ENCODE measurements at regions not wholly inside any gene's neighbourhood (a gene's known extent, or its start where the extent isn't known, plus 50 kb on each side); places are given as distances from the start of the nearest gene placed in this dataset.
"Not testable (repeated sequence)": the region's sequence is repeated elsewhere in the genome, so short reads cannot be mapped to it uniquely, and the experiment has no call there.

DNA sequence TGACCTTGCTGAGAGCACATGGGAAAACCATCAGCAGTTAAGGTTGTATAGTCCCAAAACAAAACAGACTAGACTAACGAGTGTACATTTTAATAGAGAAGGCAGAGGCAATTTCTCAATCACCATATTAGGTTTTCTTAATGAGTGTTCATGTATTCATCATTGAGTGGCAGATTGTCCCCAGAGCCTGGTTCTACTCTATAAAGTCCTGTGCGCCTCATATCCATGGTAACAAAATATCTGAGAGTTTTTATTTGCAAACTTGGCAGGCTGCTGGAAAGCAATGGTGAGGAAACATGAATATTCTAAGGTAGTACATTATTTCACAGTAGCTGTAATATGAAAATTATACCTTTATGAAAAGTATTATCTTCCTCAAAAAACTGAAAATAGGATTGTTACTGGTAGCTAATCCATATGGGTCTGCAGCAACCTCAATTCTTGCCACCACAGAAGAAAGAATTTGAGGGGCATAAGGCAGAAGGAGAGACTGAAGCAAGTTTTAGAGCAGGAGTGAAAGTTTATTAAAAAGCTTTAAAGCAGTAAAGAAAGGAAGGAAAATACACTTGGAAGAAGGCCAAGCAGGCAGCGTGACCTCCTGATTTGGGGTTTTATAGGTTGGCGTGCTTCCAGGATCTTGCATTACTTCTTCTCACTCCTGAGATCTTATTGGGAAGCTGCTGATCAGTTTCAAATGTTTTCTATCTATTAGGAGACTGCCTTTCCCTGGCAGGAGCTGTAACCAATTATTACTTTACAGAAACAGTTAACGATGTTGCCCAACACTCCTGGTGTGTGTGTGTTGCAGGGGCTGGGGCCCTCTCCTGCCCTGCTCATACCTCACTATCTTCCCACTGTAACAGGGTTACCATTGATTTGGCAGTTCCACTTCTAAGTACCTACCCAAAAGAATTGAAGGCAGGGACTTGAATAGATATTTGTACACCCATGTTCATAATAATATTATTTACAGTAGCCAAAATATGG is 154.0 kb upstream of the NUDT4 start:
- no peak for DNase-seq

DNA sequence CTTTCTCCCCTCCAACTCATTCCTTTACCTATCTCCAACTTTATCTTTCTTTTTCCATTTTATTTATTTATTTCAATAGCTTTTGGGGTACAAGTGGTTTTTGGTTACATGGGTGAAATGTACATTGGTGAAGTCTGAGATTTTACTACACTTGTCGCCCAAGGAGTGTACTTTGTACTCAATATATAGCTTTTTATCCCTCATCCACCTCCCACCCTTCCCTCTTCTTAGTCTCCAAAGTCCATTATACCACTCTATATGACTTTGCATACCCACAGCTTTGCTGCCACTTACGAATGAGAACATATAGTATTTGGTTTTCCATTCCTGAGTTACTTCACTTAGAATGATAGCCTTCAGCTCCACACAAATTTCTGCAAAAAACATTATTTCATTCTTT is 152.6 kb upstream of the NUDT4 start:
- DNase-seq: no peak

DNA sequence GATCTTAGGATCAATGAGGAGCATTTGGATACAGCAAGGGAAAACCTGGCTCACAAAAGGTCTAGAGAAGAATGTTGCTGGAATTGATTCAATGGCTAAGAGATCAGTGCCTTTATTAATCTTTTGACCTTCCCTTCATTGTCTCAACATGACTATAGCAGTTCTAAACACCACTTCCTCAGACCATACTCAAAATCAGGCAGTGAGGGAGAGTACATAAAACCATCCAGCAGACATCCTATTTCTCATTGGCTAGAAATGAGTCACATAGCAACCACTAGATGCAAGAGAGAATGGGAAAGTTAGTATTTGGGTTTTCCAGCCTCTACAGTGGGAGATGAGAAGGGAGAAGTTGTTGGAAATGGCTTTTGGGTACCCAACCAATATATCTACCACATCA is 151.4 kb upstream of the NUDT4 start:
- DNase-seq: no peak

DNA sequence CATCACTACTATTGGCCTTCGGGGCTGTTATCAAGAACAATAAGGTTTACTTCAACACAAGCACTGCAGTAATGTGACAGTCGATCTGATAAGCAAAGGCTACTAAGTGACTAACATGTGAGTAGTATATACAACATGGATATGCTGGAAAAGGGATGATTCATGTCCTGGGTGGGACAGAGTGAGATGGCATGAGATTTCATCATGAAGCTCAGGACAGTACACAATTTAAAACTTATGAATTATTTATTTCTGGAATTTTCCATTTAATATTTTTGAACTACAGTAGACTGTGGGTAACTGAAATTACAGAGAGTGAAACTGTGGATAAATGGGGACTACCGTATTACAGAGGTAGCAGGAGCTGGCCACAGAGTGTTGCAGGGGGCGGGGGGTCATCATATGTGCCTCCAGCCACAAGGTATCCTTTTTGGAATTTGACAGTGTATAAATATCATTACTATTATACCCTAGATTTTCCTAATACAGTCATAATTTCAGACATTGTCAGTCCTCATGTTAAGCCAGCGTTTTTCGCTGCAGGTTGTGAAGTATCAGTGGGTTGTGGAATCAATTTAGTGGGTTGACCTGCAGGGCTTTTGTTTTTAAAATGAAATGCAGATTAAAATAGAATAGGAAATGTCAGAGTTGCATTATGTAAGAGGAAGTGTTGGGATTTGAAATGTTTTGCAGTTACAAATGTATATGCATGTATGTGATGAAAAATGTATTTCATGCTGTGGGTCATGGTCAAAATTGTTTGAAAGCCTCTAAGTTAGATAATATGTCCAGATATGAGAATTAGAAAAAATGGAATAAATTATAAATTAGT is 148.0 kb upstream of the NUDT4 start:
- DNase-seq: no peak

DNA sequence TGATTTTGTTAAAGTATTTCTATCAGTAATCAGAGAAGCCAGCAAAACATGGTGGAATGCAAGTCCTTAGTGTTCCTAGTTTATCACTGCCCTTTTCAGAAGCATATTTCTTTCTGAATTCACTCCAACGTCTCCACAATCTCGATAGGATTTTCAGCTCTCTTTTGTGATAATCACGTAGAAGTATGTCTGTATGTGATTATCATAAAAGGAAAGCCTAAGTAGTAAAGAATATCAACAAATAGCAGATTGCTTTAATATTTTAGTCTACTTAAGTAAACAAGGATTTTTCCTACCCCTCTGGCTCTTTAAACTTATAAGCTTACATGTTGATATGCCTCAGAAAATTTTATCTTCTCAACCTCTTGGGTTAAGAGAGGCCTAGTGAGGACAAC is 147.4 kb upstream of the NUDT4 start:
- no peak for DNase-seq

DNA sequence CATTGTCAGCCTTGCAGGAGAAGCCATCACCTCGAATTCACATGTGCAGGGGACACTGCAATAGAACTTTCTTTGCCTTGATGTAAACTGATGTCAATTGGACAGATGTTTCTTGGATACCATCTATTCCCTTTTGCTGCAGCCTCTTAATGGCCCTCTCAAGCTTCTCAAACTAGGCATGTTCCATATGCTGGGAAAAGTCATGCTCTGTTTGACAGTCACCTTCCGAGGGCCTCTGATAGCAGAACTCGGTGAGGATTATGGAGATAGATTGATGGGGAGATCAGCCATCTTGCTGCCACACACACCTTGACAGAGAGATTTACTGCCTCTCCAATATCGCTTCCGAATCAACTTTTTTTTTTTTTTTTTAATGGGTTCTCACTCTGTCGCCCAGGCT is 145.8 kb upstream of the NUDT4 start:
- DNase-seq: no peak

DNA sequence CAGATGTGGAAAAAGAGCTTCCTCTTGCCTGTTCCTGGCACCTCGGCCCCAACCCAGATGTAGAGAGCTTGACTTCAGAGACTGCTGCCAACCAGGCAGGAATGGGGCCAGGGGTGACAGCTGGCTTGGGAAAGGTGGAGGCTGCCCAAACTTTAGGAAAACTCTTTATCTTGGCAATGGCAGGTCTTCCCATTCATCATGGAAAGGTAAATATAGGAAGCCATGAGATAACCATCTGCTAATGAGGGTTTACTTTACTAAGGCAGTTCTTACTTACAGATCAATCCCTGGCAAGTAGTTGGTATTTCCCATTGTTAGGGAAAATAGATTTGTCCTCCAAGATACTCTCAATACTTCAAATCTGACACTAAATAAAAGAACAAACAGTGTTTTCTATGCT is 143.1 kb upstream of the NUDT4 start:
- DNase-seq: no peak

DNA sequence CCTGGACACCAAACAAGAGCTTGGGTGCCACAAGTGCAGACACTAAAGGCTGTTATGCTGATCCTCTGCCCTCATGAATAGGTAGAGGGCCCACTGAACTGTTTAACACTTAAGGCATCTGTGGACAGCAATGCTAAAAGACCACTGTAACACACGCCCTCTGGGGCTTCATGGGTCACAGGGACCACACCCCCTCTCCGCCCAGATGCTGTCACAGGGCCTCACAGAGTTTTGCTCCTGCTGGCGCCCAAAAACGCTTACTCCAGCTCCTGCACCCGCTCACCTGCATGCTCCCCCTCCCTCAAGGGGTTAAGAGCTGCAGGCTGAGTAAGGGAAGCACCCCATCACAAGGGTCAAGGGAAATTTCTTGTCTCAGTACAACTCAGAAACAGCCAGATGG is 141.8 kb upstream of the NUDT4 start:
- no peak for DNase-seq

DNA sequence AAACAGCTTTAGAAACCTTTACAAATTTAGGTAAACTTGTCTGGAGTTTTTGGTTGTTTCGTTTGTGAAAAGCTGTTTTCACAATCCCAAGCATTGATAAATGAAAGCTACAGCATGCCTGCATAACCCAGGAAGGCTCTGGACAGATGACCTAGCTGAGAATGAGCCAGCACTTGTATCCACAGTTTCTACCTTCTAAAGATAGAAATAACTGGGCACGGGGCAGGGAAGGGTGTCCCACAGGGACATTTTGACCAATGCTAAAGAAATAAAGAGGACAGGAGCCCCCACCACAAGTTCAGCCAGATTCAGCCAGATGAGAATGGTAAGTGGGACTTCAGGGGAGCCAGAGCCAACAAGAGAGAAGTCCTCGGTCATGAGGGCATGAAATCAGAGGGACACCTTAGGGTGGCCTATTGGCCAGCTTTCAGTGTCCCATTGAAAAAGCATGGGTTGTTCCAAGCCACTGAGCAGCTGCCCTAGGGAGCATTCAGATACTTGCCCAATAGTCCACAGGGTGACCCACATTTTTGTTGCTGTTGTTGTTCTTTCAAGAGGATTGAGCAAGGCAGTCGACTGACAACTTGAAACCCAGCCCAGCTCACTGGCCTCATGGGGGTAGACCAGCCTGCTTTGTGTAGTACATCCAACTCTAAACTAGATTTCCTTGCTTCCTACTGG is 140.3 kb upstream of the NUDT4 start:
- no peak for DNase-seq

DNA sequence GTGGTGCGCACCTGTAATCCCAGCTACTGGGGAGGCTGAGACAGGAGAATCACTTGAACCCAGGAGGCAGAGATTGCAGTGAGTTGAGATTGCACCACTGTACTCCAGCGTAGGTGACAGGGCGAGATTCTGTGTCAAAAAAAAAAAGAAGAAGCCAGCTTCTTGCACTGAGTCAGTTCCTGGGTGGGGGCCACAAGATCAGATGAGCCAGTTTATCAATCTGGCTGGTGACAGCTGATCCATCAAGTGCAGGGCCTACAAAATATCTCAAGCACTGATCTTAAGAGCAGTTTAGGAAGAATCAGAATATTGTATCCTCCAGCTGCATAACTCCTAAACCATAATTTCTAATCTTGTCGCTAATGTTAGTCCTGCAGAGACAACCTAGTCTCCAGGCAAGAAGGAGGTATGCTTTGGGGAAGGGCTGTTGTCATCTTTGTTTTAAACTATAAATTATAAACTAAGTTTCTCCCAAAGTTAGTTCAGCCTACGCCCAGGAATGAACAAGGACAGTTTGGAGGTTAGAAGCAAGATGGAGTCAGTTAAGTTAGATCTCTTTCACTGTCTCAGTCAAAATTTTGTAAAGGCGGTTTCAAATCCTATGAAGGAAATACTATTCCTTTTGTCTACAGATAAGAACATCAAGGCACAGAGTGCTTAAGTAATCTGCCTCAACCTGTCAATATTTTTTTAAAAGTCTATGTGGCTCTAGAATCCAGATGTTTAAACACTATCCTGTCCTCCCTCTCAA is 139.0 kb upstream of the NUDT4 start:
- DNase-seq: not testable (repeated sequence)

DNA sequence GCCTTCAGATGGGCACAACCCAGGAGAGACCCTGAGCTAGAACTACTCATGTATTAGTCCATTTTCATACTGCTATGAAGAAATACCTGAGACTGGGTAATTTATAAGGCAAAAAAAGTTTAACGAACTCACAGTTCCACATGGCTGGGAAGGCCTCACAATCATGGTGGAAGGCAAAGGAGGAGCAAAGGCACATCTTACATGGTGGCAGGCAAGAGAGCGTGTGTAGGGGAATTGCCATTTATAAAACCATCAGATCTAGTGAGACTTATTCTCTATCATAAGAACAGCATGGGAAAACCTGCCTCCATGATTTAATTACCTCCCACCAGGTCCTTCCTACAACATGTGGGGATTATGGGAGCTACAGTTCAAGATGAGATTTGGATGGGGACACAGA is 137.9 kb upstream of the NUDT4 start:
- DNase-seq: not testable (repeated sequence)

DNA sequence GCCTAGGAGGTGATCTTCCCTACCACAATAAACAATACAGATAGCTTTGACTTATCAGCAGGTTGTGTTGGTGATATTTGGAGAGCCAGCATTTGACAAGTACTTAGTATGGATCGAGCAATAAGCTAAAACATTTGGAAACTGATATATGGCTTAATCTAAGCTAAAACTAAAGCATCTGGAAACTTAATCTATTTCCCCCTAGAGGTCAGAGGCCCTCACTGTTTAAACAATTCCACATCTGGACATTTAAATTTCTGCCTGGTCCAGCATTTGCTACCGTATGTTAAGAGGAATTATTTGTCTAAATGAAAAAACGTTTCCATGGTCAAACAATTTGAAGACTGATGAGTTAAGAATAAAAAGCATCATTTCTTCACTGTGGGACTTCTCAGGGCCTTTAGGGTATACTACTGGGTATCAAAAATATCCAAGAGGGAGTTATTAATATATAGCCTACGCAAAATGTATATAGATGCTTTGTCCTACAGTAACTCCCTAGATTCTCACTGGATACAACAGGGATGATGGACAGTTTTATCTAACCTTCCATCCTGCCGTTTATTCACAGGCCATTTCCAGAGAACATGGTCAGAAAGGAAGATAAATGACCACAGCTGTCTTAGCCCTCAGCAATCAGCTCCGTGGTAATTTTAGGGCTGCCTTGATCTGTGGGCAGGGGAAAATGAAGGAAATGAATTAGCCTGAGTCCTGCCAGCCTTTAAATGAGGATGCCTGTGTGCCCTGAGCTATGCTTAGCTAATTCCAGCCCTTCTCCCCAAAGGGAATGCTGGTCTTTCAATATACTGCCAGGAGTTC is 135.4 kb upstream of the NUDT4 start:
- no peak for DNase-seq

DNA sequence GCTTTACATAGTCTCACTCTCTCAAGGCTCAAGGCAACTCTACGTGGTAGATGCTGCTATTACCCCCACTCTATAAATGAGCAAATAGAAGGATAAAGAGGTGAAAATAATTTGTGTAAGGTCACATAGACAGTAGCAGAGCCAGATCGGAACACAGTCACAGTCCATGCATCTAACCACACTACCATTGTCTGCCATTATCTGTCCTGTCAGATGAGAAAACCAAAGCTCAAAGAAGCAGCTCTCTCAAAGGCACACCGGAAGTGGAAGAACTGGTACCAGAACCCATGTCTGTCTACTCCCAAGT is 134.4 kb upstream of the NUDT4 start:
- no peak for DNase-seq

DNA sequence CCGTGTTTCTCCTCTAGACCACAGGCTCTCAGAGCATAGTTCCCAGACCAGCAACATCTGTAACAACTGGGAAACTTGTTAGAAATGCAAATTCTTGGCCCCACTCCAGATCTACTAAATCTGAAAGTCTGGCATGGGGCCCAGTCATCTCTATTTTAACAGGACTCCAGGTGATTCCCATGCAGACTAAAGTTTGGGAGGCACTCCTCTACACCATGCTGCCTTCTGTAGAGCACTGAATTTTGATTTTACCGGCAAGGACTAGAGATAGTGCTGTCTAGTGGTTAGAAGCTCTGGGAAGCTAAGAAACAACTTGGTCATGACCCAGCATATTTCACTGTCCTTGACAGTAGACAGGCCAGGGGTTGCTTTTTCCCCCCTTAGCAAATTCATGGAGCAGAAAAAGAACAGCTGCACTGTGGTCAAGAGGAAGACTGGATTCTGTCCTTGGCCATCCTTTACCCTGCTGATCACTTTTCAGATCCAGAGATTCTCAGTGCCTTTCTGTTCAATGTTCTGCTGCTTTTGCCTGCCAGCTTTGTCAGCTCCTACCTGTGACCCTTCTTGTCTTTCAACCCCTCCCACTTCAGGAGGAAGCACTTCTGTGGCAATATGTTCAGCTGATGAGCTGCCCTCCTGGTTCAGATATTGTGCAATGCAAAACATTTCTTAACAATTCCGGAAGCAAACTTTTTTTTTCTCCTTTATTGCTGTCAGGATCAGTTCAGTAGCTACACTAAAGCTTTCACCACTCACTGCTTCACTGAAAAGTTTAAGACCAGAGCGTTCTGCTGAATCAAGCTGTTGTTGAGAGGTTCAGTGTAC is 133.8 kb upstream of the NUDT4 start:
- no peak for DNase-seq

DNA sequence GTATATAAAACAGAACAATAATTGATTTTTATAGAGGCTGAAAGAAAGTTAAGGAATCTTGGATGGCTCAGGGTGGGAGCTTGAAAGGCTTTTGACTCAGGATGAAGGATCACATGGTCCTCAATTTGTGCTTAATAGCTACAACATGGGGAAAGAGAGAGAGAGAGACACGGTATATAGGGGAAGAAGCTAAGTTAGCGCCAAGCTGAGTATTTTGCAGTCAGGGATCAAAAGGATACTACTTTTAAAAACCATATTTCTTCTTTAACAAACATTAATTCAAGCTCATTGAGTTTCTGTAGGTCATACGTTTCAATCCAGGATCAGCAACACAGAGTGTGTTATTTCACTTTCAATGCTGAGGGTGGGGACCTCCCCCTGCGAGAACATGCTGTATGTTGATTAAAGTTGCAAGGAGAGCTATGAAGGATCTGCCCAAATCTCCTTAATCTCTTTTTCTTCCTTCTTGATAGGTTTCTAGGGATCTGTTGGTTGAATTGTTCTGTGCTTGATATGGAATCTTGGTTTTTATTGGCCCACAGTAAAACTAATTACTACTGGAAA is 133.1 kb upstream of the NUDT4 start:
- peak; percentile 37 for DNase-seq

DNA sequence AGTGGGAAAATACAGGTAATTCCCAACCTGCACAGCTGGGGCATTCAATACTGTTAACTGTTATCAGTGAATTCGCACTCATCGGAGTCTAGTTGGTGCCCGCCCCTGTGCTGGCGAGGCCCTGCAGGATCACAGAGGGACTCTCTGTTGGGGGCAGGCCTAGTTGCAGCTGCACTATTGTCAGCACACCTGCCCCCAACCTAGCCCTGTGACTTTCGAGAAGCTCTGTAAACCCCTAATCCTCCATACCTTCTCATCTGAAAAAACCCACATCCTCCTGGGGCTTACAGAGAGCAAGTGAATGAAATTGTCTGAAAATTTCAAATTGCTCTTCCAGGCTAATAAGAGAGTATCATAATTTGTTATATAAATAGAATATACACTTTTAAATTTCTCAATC is 132.2 kb upstream of the NUDT4 start:
- no peak for DNase-seq

DNA sequence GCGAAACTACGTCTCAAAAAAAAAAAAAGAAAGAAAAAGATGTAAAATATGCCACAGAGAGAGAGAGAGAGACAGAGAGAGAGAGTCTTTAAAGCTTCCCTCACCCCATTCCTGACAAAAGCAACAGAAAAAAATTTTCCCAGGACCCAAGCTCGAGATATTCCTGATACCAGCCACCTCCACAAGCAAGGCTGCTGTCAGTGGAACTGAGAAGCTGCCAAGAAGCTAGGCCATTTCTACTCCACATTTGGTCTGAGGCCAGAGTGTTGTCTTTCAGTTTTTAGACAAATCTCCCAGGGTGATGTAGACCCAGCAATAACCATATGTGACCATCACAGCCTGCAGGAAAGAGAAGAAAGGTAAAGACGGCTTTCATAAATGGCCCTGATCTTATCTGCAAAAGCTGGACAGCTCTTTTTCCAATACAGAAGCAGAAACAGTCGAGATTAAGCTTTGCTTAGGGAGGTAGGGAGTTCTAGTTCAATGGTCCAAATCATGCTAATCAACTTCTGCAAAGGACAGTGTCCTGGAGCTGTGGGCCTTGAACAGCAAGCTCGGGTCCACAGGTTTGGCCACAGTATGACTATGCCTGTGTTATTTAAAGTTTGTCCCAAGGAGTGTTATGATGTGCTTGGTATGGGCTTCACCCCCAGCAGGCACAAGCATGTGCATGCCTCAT is 130.3 kb upstream of the NUDT4 start:
- DNase-seq: no peak

DNA sequence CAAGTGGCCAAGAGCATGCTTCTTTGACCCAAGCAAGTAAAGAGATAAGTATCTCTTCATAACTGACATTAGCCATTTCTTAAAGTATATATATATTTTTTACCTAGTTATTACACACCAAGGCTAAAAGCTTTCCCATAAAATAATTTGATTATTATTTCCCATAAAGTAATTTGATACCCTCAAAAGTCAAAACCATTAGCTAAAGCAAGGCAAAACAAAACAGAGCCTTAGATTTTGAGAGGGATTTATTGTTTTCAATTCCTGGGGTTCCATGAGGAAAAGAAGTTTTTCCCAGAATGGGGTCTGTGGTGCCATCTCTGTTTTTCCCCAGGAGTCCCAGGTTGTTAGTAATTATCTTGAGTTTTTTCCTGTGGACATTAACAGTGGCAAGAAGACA is 125.5 kb upstream of the NUDT4 start:
- no peak for DNase-seq

DNA sequence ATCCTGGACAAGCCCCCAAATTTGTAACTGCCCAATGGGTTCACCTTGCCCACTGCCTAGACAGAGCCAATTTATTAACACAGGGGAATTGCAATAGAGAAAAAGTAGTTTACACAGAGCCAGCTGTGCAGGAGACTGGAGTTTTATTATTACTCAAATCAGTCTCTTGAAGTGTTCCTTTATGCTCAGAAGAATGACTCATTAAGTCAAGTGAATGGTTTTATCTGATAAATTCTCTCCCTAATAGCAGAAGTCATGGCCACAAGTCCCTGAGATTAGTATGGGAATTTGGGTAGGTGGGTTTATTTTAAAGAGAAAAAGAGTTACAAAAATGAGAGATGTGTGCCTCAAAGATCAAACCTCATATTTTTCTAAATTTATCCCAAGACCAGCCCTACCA is 122.8 kb upstream of the NUDT4 start:
- DNase-seq: no peak

All from stimulated activated CD4-positive, alpha-beta T cell treated with anti-CD3 and anti-CD28 coated beads, Interleukin-4, amount 100 ng/mL, for 24 hours (primary cell).